SK-N-SH treated with all-trans-retinoic acid at 6 μM for 48 hours (cell line): ENCODE measurements at regions not wholly inside any gene's neighbourhood (a gene's known extent, or its start where the extent isn't known, plus 50 kb on each side); places are given as distances from the start of the nearest gene placed in this dataset.

ENCODE experiments used
- CREB5 ChIP-seq: fragments of 250-450 bp; sonication (Bioruptor Pico); IDR thresholded peaks from 2 replicates; pipeline ENCODE4 v1.5.1; 2020; ENCODE audit warnings: low read depth, mild to moderate bottlenecking, moderate library complexity
- CSRNP3 ChIP-seq: fragments of 250-450 bp; sonication (Bioruptor Pico); IDR thresholded peaks from 2 replicates; pipeline ENCODE4 v1.5.1; 2021; ENCODE audit warnings: mild to moderate bottlenecking, moderate library complexity
- ISL1 ChIP-seq: fragments of 250-450 bp; sonication (Bioruptor Pico); IDR thresholded peaks from 2 replicates; pipeline ENCODE4 v2.1.2; 2022; ENCODE audit warnings: mild to moderate bottlenecking, moderate library complexity
- PATZ1 ChIP-seq: fragments of 250-450 bp; sonication (Bioruptor Pico); IDR thresholded peaks from 2 replicates; pipeline ENCODE4 v1.8.0; 2020; ENCODE audit warnings: mild to moderate bottlenecking, moderate library complexity, borderline replicate concordance
- POU6F1 ChIP-seq: fragments of 250-450 bp; sonication (Bioruptor Pico); IDR thresholded peaks from 2 replicates; pipeline ENCODE4 v1.8.0; 2021; ENCODE audit warnings: low read depth, mild to moderate bottlenecking, moderate library complexity, borderline replicate concordance
- ZC3H10 ChIP-seq: fragments of 250-450 bp; sonication (Bioruptor Pico); IDR thresholded peaks from 2 replicates; pipeline ENCODE4 v1.5.1; 2021; ENCODE audit warnings: mild to moderate bottlenecking, moderate library complexity
- ZFP30 ChIP-seq: fragments of 450-650 bp; formaldehyde crosslinking; IDR thresholded peaks from 2 replicates; pipeline ENCODE4 v1.5.0; 2022; ENCODE audit warnings: mild to moderate bottlenecking, moderate library complexity

GRCh38 chr18:66728951-66729350 is 125.1 kb upstream of the CDH19 start:
- TF ChIP-seq ZC3H10 (CRISPR knock-in tag) (no peak), PATZ1 (no peak), POU6F1 (no peak), ZFP30 (no peak), CSRNP3 (CRISPR knock-in tag) (no peak), ISL1 (CRISPR knock-in tag) (no peak), CREB5 (no peak)
